Skin of body (tissue), 1 donor: ENCODE measurements at regions not wholly inside any gene's neighbourhood (a gene's known extent, or its start where the extent isn't known, plus 50 kb on each side); places are given as distances from the start of the nearest gene placed in this dataset.
"Not testable (repeated sequence)": the region's sequence is repeated elsewhere in the genome, so short reads cannot be mapped to it uniquely, and the experiment has no call there.

Experiments used
- DNase-seq: peaks from one replicate; lab custom pipeline; 2025; lab: John Stamatoyannopoulos, UW

DNA sequence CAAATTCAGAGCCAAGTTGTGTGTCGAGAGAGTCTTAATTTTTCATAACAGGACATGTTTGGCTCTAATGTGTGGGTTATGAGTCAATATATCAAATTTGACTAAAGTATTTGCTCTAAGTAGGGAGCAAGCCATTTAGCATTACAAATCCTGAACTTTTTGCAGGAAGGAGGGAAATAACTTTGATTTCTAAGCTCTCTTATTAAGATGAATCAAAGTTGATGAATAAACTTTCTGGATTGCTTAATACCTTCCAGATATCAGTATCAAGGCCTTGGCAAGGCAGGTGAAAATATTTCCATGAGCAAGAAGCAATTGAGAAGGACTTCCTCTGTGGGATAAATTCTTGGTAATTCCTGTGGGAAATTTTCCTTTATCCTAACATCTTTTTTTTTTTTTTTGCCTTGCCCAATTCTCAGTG is 258.8 kb downstream of the AHR start:
- peak; percentile 57 for DNase-seq

DNA sequence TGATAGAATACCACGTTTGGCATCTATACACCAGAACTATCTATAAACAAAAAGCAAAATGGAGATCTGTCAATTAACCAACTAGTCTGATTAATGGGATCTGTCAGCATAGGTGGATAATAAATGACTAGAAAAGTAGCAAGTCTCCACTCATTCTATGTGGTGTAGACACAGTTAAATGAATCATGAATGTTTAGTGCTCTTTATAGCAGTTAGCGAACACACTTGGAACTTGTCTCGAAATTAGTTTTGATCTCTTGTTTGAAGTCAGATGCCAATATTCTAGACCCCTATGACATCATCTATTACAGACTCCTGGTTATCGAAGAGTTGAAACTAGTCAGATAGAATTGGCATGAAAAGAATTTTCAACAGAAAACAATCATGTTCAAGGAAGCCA is 259.7 kb downstream of the AHR start:
- DNase-seq = no peak

DNA sequence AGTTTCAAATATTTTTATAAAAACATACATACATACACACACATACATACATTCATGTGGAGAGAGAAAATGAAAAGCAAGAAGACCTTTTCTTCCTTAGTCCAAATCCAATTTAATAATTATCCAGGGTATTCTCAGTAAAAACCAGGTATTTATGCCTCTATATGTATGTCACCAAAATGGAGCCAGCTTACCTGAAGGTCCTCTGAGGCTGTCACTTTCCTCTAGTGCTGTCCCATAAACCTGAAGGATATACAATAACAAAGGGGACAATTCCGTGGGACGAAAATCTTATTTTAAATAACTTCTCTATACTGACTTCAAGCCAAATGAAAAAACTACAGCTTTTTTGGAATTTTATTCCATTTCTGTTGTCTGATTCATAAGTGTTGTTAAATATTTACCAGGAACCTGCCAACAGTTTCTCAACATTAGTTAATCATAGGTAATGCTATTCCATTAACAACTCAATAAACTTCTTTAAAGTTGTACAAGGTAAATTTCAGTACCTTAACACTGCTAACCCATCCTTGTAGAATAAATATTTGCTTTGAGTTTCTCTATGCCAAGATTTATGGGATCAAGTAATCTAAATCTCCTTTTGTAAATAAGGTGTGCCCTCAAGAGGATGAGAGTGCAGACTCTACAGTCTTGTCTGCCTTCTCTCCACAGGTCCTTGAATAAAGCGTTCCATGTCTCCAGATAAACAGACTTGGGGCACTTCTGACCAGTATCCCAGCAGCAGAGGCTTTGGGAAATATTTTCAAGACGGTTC is 260.3 kb downstream of the AHR start:
- no peak for DNase-seq

DNA sequence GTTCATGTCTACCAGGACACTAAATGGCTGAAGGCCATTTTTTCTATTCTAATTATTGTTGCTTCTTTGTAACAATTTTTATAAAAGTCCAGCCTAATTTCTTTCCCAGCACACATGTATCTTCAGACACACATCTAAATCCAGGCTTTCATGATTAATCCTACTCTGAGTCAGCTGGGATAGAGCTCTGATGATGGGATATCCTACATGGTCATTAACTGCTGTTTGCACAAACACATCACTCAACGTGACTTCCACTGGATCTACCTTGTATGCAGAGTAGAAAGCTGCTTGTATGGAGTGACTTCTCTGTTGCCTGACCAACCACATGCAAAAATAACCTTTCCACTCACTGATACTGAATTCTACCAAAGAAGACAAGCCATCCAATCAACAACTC is 260.9 kb downstream of the AHR start:
- no peak for DNase-seq

DNA sequence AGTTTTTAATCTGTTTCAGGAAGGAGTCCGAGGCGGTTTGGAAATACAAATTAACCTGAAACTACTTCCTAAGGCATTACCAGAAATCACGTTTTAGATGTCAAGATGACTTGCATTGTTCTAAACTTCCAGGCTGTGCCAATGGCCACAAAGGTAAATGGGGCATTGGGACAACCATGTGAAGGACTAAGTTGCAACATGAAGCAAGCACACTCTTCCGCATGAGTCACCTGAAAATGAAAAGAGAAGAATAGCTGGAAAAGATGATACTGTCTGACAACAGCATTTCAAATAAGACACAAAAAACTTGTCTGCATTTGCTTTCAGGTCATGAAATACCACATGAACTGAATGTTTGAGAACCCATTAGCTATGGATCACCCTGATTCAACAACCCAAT is 262.1 kb downstream of the AHR start:
- DNase-seq = no peak

DNA sequence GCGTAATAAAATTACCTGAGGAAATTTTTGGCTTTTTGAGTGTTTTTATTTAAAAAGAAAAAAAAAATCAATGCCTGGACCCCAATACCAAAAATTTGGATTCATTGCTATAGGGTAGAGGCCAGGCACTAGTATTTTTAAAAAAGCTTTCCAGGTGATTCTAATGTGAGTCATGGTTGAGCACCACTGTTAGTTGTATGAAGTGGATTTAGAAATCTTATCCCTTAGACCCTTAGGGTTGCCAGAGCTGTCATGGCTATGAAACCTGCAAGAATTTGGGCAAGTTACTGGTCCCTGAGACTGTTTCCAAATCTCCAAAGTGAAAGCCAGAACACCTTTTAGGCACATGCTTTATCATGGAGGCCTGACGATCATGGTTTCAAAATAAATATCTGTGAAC is 262.5 kb downstream of the AHR start:
- DNase-seq = no peak

DNA sequence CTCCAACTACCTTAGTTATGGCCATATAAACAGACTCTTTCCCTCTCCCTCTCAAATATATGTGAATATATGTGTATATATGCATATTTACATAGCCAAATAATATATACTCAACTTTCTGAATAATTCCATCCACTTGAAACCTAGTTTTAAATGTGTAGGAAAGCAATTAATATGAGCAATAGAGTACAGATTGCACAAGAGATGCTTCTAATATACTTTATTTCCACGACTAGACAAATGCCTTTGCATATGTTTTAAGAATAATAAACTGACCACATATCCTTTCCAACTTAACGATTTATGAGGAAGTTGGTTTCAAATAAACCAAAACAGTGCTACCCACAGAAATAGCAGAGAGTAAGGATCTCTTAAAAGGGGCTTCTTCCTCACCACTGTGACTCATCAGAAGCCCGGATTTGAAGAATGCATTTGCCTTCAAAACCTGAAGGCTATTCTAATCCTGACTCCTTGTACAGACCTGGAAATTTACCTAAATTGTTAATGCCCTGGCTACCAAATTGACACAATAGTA is 266.3 kb downstream of the AHR start:
- DNase-seq = no peak

DNA sequence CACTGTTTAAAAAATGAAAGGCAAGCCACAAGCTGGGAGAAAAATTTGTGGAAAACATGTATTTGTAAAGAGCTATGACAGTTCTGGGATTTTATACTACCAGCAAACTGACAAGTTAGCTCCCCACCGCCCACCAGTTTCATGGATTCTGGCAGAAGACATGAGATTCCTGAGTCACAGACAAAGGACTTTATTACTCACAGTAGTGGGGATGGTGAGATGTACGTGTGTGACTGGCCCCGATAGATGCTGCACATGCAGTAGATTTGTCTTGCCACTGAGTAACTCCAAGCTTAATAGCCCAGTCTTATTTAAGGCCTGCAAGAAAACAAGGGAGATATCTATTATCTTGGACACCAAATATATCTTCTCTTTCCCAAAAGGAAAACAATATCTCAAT is 281.7 kb downstream of the AHR start:
- no peak for DNase-seq

DNA sequence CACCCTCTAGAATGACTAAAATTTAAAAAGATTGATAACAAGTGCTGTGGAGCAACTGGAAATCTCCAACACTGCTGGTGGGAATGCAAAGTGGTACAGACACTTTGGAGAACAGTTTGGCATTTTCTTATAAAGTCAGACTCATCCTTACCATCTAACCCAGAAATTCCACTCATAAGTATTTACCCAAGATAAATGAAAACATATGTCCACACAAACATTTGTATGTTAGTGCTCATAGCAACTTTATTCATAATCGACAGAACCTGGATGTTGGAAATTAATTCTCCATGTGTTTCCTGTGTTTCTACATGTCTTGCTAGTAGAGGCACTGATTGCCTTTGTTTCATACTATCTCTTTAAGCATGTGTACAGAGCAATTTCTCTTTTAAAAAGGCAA is 282.4 kb downstream of the AHR start:
- peak; percentile 24 for DNase-seq

DNA sequence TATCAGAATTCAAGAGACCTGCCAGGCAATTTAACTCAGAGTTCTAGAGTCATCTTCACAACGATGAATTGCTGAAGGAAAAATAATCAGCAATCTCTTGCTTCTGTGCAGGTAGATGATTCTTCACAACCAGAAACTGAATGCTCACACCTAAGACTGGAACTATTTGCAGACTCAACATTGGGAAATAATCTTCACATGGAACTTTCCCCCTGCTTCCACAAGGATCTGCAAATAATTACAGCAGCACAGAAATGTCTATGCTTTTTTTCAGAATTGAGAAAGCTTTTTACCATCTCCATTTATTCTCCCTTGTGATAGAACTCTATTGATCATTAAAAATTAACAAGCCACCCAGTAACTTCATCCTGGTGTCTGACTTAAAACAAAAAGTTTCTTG is 282.8 kb downstream of the AHR start:
- no peak for DNase-seq

DNA sequence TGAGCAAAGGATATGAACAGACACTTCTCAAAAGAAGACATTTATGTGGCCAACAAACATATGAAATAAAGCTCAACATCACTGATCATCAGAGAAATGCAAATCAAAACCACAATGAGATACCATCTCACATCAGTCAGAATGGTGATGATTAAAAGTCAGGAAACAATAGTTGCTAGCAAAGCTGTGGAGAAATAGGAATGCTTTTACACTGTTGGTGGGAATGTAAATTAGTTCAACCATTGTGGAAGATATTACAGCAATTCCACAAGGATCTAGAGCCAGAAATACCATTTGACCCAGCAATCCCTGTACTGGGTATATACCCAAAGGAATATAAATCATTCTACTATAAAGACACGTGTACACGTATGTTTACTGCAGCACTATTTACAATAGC is 284.2 kb downstream of the AHR start:
- not testable (repeated sequence) for DNase-seq

DNA sequence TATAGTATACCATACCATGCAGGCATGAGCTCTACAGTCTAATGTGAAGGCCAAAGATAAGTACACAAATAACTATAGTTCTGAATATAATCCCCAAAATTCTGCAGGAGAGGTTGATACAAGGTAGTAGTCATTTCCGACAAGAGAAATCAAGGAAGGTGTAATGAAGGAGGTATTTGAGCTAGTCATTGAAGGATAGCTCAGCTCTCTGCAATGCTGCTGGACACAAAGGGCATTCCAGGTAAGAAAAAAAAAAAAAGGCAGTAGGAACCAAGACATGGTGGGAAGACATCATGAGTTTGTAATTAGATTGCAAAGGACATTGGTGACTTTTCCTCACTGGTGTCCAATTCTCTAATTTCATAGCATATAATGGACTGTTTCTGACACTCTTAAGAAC is 285.3 kb downstream of the AHR start:
- DNase-seq = no peak

DNA sequence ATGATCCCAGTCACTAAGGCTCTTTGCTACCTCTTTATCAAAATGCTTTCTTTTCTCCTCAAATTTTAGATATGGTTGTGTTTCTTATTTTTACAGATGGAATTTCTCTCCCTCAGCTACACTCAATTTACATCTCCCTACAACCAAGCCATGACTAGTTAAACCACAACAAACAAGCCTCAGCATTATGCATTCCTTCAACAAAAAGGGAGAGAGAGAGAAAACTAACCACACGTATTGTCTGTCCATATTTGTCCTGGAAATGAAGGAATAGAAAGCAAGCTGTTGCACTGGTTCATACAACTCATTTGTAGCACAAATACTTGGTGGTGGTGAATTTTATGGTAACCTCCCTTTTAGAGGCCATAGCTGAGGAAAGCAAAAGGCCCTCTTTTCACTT is 286.4 kb downstream of the AHR start:
- DNase-seq = no peak

DNA sequence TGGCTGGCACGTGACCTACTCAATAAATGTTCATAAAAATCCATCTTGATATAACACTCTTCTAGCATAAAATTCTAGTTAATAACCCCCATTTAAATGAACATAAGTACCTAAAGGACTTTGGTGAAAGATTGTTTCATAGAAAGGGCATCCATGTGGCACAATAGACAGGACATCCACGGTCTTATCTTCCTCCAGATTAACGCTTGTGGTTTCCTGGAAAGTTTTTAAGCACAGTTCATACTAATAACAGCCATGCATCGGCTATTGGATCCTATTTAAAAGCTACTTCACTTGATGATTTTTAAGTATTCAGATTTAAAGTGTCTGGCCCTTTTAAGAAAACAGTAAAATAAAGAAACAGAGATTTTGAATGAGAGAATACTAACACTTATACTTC is 288.3 kb downstream of the AHR start:
- DNase-seq = no peak

DNA sequence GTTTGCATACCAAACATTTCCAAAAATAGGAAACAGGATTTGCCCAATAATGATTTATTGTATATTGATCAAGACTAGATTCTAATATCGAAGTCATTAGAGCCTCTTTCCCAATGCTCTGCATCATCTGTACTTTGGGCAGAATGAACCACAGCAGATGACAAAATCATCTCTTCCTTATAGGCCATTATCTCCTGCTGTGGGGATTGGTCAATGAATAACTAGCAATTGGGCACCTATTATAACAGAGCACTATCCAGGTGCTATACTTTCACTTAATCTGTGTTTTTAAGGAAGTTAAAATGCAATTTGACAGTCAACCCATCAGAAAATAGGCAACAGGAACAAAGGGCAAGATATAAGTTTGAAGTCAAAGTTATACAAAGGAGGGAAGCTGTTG is 290.3 kb downstream of the AHR start:
- no peak for DNase-seq

DNA sequence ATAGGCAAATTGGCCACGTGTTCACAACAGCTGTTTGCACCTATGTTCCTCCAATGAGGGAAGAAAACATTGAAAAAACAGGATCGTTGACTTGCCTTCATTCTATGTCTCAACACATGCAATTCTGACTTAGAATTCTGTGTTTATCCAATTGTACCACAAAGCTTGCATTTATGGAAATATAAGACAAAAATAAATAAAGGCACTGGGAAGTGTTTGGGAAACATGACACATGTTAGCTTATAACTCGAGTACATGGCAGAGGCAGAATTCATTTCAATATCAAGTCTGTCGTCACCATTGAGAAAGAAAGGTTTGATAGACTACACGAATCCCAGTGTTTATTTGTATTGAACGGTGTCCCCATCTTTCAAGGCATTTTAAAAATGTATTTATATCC is 291.2 kb downstream of the AHR start:
- DNase-seq = no peak

DNA sequence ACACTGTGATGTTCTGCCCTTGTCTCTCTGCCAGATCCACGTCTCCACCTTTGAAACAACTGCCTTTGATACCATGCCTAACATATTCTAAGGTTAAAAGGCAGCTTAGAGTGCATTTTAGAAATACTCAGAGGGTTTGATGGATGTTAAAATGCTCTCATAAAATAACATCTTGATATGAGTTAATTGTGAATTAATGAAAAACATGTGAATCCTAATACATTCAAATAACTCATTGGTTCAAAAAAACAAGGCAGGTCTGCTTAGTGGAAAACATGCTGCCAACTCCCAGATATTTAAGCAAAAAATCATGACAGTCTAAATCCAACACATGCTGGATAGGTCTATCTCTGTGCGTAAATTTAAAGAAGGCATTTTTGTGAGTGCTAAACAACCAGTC is 291.8 kb downstream of the AHR start:
- DNase-seq = peak; percentile 60

DNA sequence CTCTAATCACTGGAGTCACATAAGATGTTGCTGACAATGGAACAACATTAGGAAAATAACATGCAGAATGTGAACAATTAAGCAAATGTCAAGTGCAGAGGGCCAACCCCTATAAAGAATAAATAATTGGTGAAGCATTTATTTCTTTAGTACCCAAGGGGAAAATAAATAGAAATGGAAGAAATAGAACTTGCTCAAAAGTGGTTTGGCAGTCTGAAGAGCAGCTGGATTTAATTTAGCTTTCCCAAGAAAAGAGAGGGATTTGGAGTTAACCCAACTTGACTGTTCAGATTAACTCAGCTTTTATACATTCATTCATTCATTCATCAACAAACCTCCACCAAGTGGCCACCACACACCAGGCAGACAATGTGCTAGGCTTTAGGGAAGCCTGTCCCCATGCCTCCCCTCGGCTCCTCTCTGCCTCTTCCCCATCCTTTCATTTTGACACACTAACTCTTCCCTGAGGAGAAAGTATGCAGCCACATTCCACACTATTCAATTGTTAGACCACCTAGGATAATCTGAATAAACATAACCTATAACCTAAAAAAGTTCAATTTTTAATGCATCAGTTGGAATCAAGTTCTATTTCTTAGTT is 295.5 kb downstream of the AHR start:
- DNase-seq = peak; percentile 93

DNA sequence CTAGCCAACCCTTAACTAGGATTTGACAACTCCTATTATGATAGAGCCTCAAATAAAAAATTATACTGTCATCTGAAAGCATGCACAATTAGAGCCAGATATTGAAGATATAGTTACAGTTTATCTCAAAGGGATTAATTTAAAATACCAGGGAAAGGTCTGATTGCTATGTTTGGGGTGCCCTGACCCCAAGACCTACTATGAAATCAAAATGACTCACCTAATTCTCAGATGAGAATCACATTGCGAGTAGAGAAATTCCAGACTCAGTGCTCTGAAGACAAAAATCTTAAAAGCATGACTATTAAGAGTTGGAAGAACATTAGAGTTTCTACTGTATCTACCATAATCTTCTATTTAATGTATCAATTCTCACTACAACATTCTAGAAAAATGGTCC is 297.1 kb downstream of the AHR start:
- no peak for DNase-seq

DNA sequence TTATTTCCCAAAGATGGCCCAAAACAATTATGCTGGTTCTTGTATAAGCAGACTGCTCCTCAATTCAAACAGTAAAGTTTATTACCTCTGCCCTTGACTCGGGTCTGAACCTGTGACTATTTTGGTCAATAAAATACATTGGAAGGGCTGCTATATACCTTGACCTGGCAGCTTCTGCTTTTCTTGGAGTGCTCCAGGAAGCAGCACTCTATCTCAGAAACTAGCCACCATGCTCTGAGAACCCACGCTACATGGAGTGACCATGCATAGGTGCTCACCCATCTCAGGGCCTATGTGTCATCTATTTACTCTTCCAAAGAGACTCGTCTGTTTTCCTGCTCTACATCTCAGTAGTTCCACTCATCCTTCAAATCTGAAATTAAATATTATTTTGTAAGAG is 299.9 kb downstream of the AHR start:
- no peak for DNase-seq

DNA sequence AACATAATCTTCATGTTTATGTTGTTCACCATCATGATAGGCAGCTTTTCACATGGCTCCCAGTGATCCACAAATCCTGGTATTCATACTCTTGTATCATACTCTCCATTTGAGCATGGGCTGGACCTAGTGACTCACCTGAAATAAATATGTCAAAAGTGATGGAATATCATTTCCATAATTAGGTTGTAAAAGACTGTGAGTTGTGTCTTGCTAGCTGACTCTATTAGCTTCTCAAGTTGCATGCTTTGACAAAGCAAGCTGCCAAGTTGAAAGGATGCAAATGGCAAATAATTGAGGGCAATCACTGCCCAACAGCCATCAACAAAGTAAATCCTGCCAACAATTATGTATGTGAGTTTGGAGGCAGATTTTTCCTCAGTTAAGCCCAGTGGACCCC is 300.4 kb downstream of the AHR start:
- DNase-seq = no peak

DNA sequence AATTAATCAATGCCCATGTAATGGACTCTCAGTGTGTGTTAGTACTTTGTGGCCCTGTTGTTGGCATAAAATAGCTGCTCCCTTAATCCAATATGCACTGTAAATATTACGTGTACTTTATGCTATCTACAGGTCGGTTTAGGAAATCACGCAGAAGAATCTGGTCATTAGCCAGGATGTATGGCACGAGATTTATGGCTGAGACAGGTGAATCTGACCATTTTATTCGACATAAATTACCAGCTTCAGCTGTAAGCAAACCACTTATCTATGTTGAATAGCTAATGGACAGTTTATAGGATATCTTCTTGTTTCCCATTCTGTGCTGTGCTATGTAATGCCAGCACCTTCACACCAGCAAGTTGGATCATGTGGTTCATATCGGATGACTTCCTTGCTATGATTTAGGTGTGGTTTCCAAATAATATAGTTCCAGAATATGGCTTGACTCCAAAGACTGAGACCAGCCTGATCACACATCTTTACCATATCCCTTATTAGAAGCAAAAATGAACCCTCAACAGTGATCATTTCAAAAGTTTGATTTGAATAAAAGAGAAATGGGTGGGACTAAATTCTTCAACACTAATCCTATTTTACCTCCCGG is 301.4 kb downstream of the AHR start:
- no peak for DNase-seq

DNA sequence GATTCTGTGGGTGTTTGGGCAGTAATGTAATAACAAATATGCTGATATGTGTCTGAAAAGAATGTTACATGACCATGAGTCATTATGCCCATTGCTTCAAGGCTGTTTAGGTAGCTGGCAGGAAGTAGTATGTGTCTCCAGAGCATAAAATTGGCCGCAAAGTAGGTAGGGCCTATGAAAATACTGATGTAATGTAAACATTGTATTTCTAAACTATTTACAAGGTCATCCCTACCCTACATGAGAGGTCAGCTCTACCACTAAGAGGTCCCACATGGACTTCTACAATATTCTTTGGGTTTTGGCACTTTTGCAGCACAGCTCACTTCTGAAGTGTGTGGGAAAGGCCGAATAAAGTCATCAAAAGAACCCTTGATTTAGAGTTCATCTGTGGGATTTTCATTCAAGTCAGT is 301.9 kb downstream of the AHR start:
- DNase-seq = no peak
